LNCAP (cell line): ENCODE measurements at regions not wholly inside any gene's neighbourhood (a gene's known extent, or its start where the extent isn't known, plus 50 kb on each side); places are given as distances from the start of the nearest gene placed in this dataset.

Experiments used
- CTCF ChIP-seq: fragments of 450-650 bp; IDR thresholded peaks from 2 replicates; pipeline ENCODE4 v1.5.1; 2017; ENCODE audit warnings: mild to moderate bottlenecking

DNA sequence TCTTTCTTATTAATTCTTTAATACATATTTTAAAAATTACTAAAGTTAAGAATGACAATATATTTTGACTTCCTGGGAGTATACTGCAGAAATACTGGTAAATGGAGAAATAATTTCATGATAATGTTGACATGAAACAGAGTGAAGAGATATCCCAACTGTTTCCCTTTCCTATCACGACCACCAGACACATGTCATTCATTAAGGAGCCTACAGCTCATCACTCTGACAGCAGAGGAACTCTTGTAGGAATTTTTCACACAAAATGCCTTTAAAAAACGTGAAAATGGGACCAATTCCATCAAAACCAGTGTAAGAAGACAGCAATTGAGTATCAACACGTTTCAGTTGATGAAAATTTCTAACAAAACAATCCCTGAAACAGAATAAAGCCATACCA is 172.9 kb upstream of the CPHXL start:
- no peak for TF ChIP-seq CTCF

DNA sequence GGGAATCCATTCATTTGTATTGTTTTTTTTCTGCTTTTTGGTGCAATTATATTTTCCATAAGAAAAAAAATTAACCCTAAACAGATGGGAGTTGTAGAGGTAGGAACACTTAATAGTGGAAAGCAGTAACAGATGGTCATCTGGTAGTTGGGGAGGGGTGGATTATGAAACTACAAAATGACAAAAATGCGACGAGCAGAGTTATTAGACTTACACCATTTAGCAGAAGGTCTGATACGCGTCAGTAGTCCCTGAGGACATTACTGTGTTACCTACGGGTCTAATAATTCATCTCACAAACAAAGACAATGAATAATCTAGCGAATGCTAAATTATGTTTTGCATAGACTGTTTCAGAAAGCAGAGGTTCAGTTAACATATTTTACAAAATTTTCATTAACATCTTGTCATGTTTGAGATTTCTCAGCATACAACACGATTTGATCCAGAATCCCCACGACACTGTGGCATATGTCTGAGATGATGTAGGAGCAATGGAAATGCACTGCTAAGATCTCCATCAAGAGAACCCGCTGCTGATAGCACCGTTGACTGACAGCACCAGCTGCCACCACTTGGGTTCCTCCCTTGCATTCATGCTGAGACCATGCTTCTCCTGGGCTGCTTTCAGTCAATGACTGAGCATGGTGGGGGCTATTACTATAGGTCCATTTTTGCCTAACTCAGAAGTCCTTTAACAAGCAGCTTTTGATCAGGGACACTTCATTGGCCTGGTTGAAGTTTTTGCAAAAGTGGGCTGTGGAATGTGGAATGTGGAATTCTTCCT is 182.2 kb upstream of the CPHXL start:
- TF ChIP-seq CTCF: no peak

DNA sequence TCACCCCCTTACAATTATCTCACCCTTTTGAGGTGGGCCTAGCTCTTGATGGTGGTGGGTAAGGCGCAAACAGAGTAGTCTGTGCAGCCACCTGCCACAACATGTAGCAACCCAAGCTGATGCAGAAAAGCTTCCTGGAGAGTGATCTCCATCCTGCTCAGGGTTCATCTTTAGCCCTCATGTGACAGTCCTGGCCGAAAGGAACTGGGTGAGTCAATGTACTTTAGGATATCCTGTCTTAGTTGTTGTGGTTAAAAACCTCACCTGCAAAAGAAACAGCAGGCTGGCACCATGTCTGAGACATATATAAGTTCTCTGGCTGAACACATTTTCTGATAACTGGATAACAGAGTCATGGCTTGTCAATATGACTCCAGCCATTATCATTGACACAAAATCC is 183.5 kb upstream of the CPHXL start:
- no peak for TF ChIP-seq CTCF

GRCh38 chr16:75911896-75912295 is 185.6 kb upstream of the CPHXL start:
- TF ChIP-seq CTCF: no peak

GRCh38 chr16:75913958-75914357 is 187.7 kb upstream of the CPHXL start:
- no peak for TF ChIP-seq CTCF

GRCh38 chr16:75916451-75916850 is 190.2 kb upstream of the CPHXL start:
- no peak for TF ChIP-seq CTCF

GRCh38 chr16:75918109-75918508 is 191.8 kb upstream of the CPHXL start:
- no peak for TF ChIP-seq CTCF

DNA sequence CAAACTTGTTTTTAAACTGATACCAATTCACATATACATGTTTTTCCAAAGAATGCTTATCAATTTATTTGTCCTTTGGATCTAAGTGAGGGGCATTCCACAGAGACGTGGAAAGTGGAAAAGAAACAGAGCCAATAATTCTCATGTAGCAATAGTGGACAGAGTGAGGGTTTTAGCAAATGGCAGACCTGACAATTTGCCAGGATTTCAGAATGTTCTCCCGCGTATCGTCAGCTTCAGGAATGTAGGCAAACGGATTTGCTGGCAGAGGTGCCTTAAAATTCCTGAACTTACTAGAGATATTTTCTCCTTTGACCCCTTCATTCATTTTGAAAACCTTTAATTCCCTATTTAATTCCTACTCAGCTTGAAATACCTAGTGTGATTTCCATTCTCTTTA is 193.4 kb upstream of the CPHXL start:
- no peak for TF ChIP-seq CTCF
